Body of pancreas (tissue), 4 donors: ENCODE measurements at regions not wholly inside any gene's neighbourhood (a gene's known extent, or its start where the extent isn't known, plus 50 kb on each side); places are given as distances from the start of the nearest gene placed in this dataset.

Experiments used
- CTCF ChIP-seq, 7 experiments: fragments of 450-650 bp in 4 of 7; fragments of 200-600 bp in 3 of 7; sonication (generic) in 3 of 7; IDR thresholded peaks; one replicate each; pipeline ENCODE4 v1.5.1; 2016 to 2019; ENCODE audit warnings: antibody characterized with exemption in 7 of 7
- POLR2A ChIP-seq, 3 donors: fragments of 450-650 bp; IDR thresholded peaks; one replicate each; pipeline ENCODE4 v1.6.1; 2016; ENCODE audit warnings: antibody characterized with exemption in 3 of 3, mild to moderate bottlenecking in 2 of 3

- TF ChIP-seq CTCF (IDR thresholded peaks at IDR 0.05) (no peak), POLR2A (IDR thresholded peaks at IDR 0.05) (no peak)
Measured at GRCh38 chrX:2572740-2573139, 72.0 kb upstream of the DHRSX start.
